GM18507 (cell line): ENCODE measurements at regions not wholly inside any gene's neighbourhood (a gene's known extent, or its start where the extent isn't known, plus 50 kb on each side); places are given as distances from the start of the nearest gene placed in this dataset.

Source experiments
- DNase-seq: peaks from one replicate; pipeline ENCODE4 v3.0.0; 2011; ENCODE audit warnings: low read depth; ENCODE audit not compliant: insufficient read length; ENCODE audit errors: extremely low spot score
- FAIRE-seq: peaks from 2 replicates; lab custom pipeline; 2011; peaks lifted over from hg19 to GRCh38; lab: Jason Lieb, UNC

- no peak for DNase-seq
- FAIRE-seq, result no peak
These were observed 159.2 kb downstream of the ZPLD1 start for GRCh38 chr3:102593812-102594602.

- FAIRE-seq, result no peak
- DNase-seq, result no peak
These were observed 160.2 kb downstream of the ZPLD1 start for GRCh38 chr3:102595057-102595456.

- DNase-seq, result no peak
- FAIRE-seq, result no peak
These were observed 165.2 kb downstream of the ZPLD1 start for GRCh38 chr3:102599819-102600576.

GRCh38 chr3:102605153-102605552, 170.3 kb downstream of the ZPLD1 start:
- no peak for DNase-seq
- no peak for FAIRE-seq

- DNase-seq (no peak), FAIRE-seq (no peak)
These were observed 174.1 kb downstream of the ZPLD1 start for GRCh38 chr3:102608875-102609274.

GRCh38 chr3:102614021-102614569, 179.3 kb downstream of the ZPLD1 start:
- FAIRE-seq (no peak), DNase-seq (no peak)

- DNase-seq, result no peak
- no peak for FAIRE-seq
These were observed 179.8 kb downstream of the ZPLD1 start for GRCh38 chr3:102614585-102614984.

- no peak for DNase-seq
- FAIRE-seq, result no peak
These were observed 182.6 kb downstream of the ZPLD1 start for GRCh38 chr3:102617381-102617780.

GRCh38 chr3:102619361-102619760, 184.5 kb downstream of the ZPLD1 start:
- FAIRE-seq, result no peak
- no peak for DNase-seq

- DNase-seq (no peak), FAIRE-seq (no peak)
These were observed 195.1 kb downstream of the ZPLD1 start for GRCh38 chr3:102629943-102630342.

- FAIRE-seq, result no peak
- DNase-seq, result no peak
These were observed 195.7 kb downstream of the ZPLD1 start for GRCh38 chr3:102630531-102630930.

- DNase-seq (no peak), FAIRE-seq (no peak)
These were observed 208.7 kb downstream of the ZPLD1 start for GRCh38 chr3:102643546-102643945.

- FAIRE-seq, result no peak
These were observed 211.7 kb downstream of the ZPLD1 start for GRCh38 chr3:102646557-102646956.

GRCh38 chr3:102660653-102661052, 225.8 kb downstream of the ZPLD1 start:
- DNase-seq (no peak), FAIRE-seq (no peak)

More at GRCh38 chr3:102646557-102646956, 211.7 kb downstream of the ZPLD1 start:
- no peak for DNase-seq

GRCh38 chr3:102661707-102662497, 227.1 kb downstream of the ZPLD1 start:
- no peak for DNase-seq
- no peak for FAIRE-seq

GRCh38 chr3:102662498-102662772, 227.6 kb downstream of the ZPLD1 start:
- FAIRE-seq (no peak), DNase-seq (no peak)

- FAIRE-seq (no peak), DNase-seq (no peak)
These were observed 229.3 kb downstream of the ZPLD1 start for GRCh38 chr3:102664126-102664525.

- FAIRE-seq (no peak), DNase-seq (no peak)
These were observed 230.4 kb downstream of the ZPLD1 start for GRCh38 chr3:102665183-102665582.

- FAIRE-seq (no peak), DNase-seq (no peak)
These were observed 233.4 kb downstream of the ZPLD1 start for GRCh38 chr3:102668247-102668646.

GRCh38 chr3:102670986-102671385, 236.2 kb downstream of the ZPLD1 start:
- no peak for DNase-seq
- FAIRE-seq, result no peak
